Smooth muscle cell (in vitro differentiated cells): ENCODE measurements at regions not wholly inside any gene's neighbourhood (a gene's known extent, or its start where the extent isn't known, plus 50 kb on each side); places are given as distances from the start of the nearest gene placed in this dataset.
"Not testable (repeated sequence)": the region's sequence is repeated elsewhere in the genome, so short reads cannot be mapped to it uniquely, and the experiment has no call there.

ENCODE experiments used
- DNase-seq: peaks from one replicate; lab custom pipeline; 2025; ENCODE audit not compliant: unreplicated experiment; lab: John Stamatoyannopoulos, UW
- H2AFZ ChIP-seq: fragments of 200-600 bp; sonication (generic); 2 replicates; pipeline ENCODE4 v1.6.0; 2016; ENCODE audit warnings: antibody characterized with exemption, low read depth, mild to moderate bottlenecking
- H3F3A ChIP-seq: fragments of 200-600 bp; sonication (generic); 2 replicates; pipeline ENCODE4 v1.6.0; 2017; ENCODE audit warnings: antibody characterized with exemption, low read depth
- H3K27ac ChIP-seq: fragments of 200-600 bp; sonication (generic); 2 replicates; pipeline ENCODE4 v1.5.1; 2016; ENCODE audit warnings: low read depth, mild to moderate bottlenecking
- H3K27me3 ChIP-seq: fragments of 200-600 bp; sonication (generic); 2 replicates; pipeline ENCODE4 v1.6.1; 2016; ENCODE audit warnings: low read depth, mild to moderate bottlenecking
- H3K36me3 ChIP-seq: fragments of 200-600 bp; sonication (generic); 2 replicates; pipeline ENCODE4 v1.5.1; 2016; ENCODE audit warnings: low read depth
- H3K4me1 ChIP-seq: fragments of 200-600 bp; sonication (generic); 2 replicates; pipeline ENCODE4 v1.5.1; 2016; ENCODE audit warnings: low read depth
- H3K4me2 ChIP-seq: fragments of 200-600 bp; sonication (generic); 2 replicates; pipeline ENCODE4 v1.6.0; 2016; ENCODE audit warnings: mild to moderate bottlenecking
- H3K4me3 ChIP-seq: fragments of 200-600 bp; sonication (generic); 2 replicates; pipeline ENCODE4 v1.5.1; 2016; ENCODE audit warnings: mild to moderate bottlenecking
- H3K79me2 ChIP-seq: fragments of 200-600 bp; sonication (generic); 2 replicates; pipeline ENCODE4 v1.6.0; 2016; ENCODE audit warnings: low read depth, mild to moderate bottlenecking
- H3K9ac ChIP-seq: fragments of 200-600 bp; sonication (generic); 2 replicates; pipeline ENCODE4 v1.6.0; 2016; ENCODE audit warnings: low read depth
- H3K9me3 ChIP-seq: fragments of 200-600 bp; sonication (generic); replicated peaks from 2 replicates; pipeline ENCODE4 v1.5.1; 2016; ENCODE audit warnings: low read depth
- H4K20me1 ChIP-seq: fragments of 200-600 bp; sonication (generic); 2 replicates; pipeline ENCODE4 v1.6.0; 2016; ENCODE audit warnings: low read depth
- WGBS: methylation state at CpG from one replicate; pipeline ENCODE4 v1.1.7; 2016; ENCODE audit warnings: low lambda C conversion rate; 5-methylcytosine and 5-hydroxymethylcytosine counted together
- TF ChIP-seq, protein P1 (sequence below): fragments of 200-600 bp; sonication (generic); IDR thresholded peaks from 2 replicates; pipeline ENCODE4 v1.5.1; 2017; ENCODE audit warnings: borderline replicate concordance, mild to moderate bottlenecking, antibody characterized with exemption; ENCODE audit not compliant: insufficient read depth, poor library complexity, severe bottlenecking

DNA sequence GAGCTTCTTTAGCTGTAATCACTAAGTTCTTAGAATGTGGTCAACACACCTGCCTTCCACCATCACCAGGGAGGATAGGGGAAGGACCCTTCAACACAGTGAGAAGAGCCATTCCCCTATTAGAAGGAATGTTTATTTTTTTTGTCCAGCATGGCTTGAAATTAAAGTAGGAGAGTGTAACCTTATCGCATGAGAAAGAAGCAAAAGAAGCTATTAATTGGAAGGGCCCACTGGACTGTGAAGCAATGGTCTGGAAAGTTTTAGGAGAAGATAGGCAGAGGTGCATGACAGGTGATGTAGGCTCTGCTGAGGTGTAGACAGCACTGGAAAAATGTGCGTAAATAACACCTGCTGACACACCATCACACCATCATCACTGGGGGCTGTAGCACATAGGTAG lies 1526.0 kb downstream of the MAT2B start:
- H3K4me3 ChIP-seq = no peak overlapping the region
- H4K20me1 ChIP-seq = no peaks in the 10 kb centered on the region
- H2AFZ ChIP-seq = no peak overlapping the region
- H3K4me2 ChIP-seq = no peak overlapping the region
- no peak for DNase-seq
- no peak overlapping the region for H3K9ac ChIP-seq
- H3K4me1 ChIP-seq = no peaks in the 10 kb centered on the region
- H3F3A ChIP-seq = no peaks in the 10 kb centered on the region
- TF ChIP-seq, protein P1, sequence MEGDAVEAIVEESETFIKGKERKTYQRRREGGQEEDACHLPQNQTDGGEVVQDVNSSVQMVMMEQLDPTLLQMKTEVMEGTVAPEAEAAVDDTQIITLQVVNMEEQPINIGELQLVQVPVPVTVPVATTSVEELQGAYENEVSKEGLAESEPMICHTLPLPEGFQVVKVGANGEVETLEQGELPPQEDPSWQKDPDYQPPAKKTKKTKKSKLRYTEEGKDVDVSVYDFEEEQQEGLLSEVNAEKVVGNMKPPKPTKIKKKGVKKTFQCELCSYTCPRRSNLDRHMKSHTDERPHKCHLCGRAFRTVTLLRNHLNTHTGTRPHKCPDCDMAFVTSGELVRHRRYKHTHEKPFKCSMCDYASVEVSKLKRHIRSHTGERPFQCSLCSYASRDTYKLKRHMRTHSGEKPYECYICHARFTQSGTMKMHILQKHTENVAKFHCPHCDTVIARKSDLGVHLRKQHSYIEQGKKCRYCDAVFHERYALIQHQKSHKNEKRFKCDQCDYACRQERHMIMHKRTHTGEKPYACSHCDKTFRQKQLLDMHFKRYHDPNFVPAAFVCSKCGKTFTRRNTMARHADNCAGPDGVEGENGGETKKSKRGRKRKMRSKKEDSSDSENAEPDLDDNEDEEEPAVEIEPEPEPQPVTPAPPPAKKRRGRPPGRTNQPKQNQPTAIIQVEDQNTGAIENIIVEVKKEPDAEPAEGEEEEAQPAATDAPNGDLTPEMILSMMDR = no peak
- no peak overlapping the region for H3K27ac ChIP-seq
- 98% methylated on average over 2 of the region's 2 CpGs for WGBS
- H3K27me3 ChIP-seq = no peaks in the 10 kb centered on the region
- H3K36me3 ChIP-seq = no peaks in the 10 kb centered on the region
- no peaks in the 10 kb centered on the region for H3K9me3 ChIP-seq
- no peaks in the 10 kb centered on the region for H3K79me2 ChIP-seq

DNA sequence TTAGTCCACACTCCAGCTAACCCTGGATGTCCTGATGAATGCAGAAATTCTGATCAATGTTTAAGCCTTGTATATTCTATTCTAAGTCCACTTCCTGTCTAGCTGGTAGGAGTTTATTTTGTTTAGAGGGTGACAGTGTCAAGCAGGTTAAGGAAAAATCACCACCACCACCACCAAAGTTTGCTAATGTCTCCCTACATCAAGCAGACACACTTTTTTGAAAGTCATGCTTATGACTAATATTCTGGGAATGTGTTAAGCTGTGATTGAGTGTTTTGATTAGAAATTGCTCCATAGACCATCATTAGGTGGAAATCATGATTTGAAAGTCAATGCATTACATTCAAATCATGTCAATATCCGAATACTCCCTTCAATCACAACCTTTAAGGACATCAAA lies 1530.1 kb downstream of the MAT2B start:
- H3K27ac ChIP-seq = no peak overlapping the region
- no peak overlapping the region for H2AFZ ChIP-seq
- 89% methylated on average over 1 of the region's 1 CpG for WGBS
- no peak overlapping the region for H3K4me3 ChIP-seq
- no peak overlapping the region for H3K9ac ChIP-seq
- no peaks in the 10 kb centered on the region for H3K79me2 ChIP-seq
- TF ChIP-seq, protein P1 = no peak
- H3K4me1 ChIP-seq = no peaks in the 10 kb centered on the region
- H3K9me3 ChIP-seq = no peaks in the 10 kb centered on the region
- no peaks in the 10 kb centered on the region for H3K36me3 ChIP-seq
- no peak for DNase-seq
- no peak overlapping the region for H3K4me2 ChIP-seq
- H3K27me3 ChIP-seq = no peaks in the 10 kb centered on the region
- no peaks in the 10 kb centered on the region for H4K20me1 ChIP-seq
- no peaks in the 10 kb centered on the region for H3F3A ChIP-seq

DNA sequence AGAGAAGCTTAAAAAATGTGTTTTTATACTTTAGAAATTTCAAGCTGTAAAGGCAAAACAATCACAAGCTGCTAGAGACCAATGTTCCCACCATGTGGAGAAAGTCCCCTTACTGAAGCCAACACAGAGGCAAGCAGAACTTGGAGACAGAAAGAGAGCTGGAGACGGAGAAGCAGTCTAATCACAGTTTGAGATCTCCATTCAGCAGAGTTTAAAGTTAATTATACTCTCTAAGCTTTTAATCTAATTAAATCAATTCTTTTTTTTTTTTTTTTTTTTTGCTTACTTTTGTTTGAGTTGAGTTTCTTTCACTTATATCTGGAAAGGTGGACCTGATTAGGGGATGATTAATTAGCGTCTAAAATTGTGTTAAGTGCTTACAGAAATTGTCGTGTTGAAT lies 1534.3 kb downstream of the MAT2B start:
- TF ChIP-seq, protein P1 = no peak
- H3K9me3 ChIP-seq = no peaks in the 10 kb centered on the region
- no peak overlapping the region for H3K4me3 ChIP-seq
- H2AFZ ChIP-seq = no peak overlapping the region
- DNase-seq = no peak
- H3K27ac ChIP-seq = no peak overlapping the region
- no peak overlapping the region for H3K9ac ChIP-seq
- no peaks in the 10 kb centered on the region for H3K4me1 ChIP-seq
- H3F3A ChIP-seq = no peaks in the 10 kb centered on the region
- no peak overlapping the region for H3K4me2 ChIP-seq
- no peaks in the 10 kb centered on the region for H4K20me1 ChIP-seq
- H3K36me3 ChIP-seq = no peaks in the 10 kb centered on the region
- H3K79me2 ChIP-seq = no peaks in the 10 kb centered on the region
- H3K27me3 ChIP-seq = no peaks in the 10 kb centered on the region
- WGBS = 93% methylated on average over 3 of the region's 3 CpGs

DNA sequence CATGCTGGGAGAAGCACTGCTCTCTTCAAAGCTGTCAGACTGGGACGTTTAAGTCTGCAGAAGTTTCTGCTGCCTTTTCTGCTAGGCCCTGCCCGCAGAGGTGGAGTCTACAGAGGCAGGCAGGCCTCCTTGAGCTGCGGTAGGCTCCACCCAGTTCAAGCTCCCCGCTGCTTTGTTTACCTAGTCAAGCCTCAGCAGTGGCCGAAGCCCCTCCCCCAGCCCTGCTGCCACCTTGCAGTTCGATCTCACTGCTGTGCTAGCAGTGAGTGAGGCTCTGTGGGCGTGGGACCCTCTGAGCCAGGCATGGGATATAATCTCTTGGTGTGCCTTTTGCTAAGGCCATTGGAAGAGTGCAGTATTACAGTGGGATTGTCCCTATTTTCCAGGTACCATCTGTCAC lies 1540.5 kb downstream of the MAT2B start:
- not testable (repeated sequence) for H3K36me3 ChIP-seq, H3K4me3 ChIP-seq, H4K20me1 ChIP-seq, H3K79me2 ChIP-seq, H3K27me3 ChIP-seq, H3K27ac ChIP-seq, H3K9me3 ChIP-seq, H3K4me1 ChIP-seq, H3K9ac ChIP-seq, H2AFZ ChIP-seq, H3F3A ChIP-seq, H3K4me2 ChIP-seq, DNase-seq
- WGBS = 91% methylated on average over 7 of the region's 7 CpGs
